22Rv1 (cell line): ENCODE measurements at regions not wholly inside any gene's neighbourhood (a gene's known extent, or its start where the extent isn't known, plus 50 kb on each side); places are given as distances from the start of the nearest gene placed in this dataset.

ENCODE experiments used
- CTCF ChIP-seq: fragments of 450-650 bp; IDR thresholded peaks from 2 replicates; pipeline ENCODE4 v1.5.1; 2017; ENCODE audit warnings: mild to moderate bottlenecking
- ZFX ChIP-seq: fragments of 450-650 bp; IDR thresholded peaks from 2 replicates; pipeline ENCODE4 v1.6.1; 2017; ENCODE audit warnings: antibody characterized with exemption, borderline replicate concordance

- no peak for TF ChIP-seq CTCF
- TF ChIP-seq ZFX = no peak
Observed at GRCh38 chr6:50288241-50288640, 238.5 kb upstream of the DEFB112 start.
